ENCODE measurements at regions not wholly inside any gene's neighbourhood (a gene's known extent, or its start where the extent isn't known, plus 50 kb on each side); places are given as distances from the start of the nearest gene placed in this dataset.

GRCh38 chr4:104394406-104395167, 100.1 kb downstream of the CXXC4 start:
- ATAC-seq (no peak), DNase-seq (no peak)
- Histone ChIP-seq H3K4me1 (ENCODE audit: insufficient read depth, low read length) (no peaks in the 10 kb centered on the region), H3K27me3 (ENCODE audit: low read length) (no peaks in the 10 kb centered on the region), H3K4me2 (ENCODE audit: low read length) (no peak overlapping the region), H2AFZ (ENCODE audit: low read length) (no peak overlapping the region), H3K9me3 (ENCODE audit: low read length) (no peaks in the 10 kb centered on the region), H3K9ac (ENCODE audit: low read length) (no peak overlapping the region), H4K20me1 (ENCODE audit: low read length) (no peaks in the 10 kb centered on the region), H3K4me3 (ENCODE audit: low read length) (no peak overlapping the region), H3F3A (ENCODE audit: low read length, unreplicated experiment) (no peaks in the 10 kb centered on the region), H3K9me2 (replicated peaks; ENCODE audit: low read length) (no peaks in the 10 kb centered on the region), H3K36me3 (ENCODE audit: low read depth, low read length) (no peaks in the 10 kb centered on the region), H3K27ac (ENCODE audit: low read length) (no peak overlapping the region), H3K79me2 (ENCODE audit: low read length) (no peaks in the 10 kb centered on the region)
- ChIA-PET CTCF (no interaction called here), POLR2A (ENCODE audit: unreplicated experiment) (interaction anchor here (0.6 kb wide), 1 partner anchor 62 kb away, joined by 4 read pairs; no protein-coding TSS in a partner anchor)
- TF ChIP-seq EZH2 (IDR thresholded peaks at IDR 0.05; ENCODE audit: low read length, unreplicated experiment) (no peak), EZH2phosphoT487 (IDR thresholded peaks at IDR 0.05; ENCODE audit: borderline replicate concordance, low read length) (no peak)
- TF ChIP-seq, protein P1, sequence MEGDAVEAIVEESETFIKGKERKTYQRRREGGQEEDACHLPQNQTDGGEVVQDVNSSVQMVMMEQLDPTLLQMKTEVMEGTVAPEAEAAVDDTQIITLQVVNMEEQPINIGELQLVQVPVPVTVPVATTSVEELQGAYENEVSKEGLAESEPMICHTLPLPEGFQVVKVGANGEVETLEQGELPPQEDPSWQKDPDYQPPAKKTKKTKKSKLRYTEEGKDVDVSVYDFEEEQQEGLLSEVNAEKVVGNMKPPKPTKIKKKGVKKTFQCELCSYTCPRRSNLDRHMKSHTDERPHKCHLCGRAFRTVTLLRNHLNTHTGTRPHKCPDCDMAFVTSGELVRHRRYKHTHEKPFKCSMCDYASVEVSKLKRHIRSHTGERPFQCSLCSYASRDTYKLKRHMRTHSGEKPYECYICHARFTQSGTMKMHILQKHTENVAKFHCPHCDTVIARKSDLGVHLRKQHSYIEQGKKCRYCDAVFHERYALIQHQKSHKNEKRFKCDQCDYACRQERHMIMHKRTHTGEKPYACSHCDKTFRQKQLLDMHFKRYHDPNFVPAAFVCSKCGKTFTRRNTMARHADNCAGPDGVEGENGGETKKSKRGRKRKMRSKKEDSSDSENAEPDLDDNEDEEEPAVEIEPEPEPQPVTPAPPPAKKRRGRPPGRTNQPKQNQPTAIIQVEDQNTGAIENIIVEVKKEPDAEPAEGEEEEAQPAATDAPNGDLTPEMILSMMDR (conservative IDR thresholded peaks at IDR 0.05; ENCODE audit: low read depth, low read length), result no peak
- no TSS peak for BruUV-seq (replicated peaks)
- intact Hi-C loops (cut with micrococcal nuclease), result no loop called here

GRCh38 chr4:104393655-104394324, 100.9 kb downstream of the CXXC4 start:
- ChIA-PET CTCF (no interaction called here), POLR2A (ENCODE audit: unreplicated experiment) (no interaction called here)
- no peak overlapping the region for H3K4me2 ChIP-seq (ENCODE audit: low read length)
- H3K27ac ChIP-seq (ENCODE audit: low read length), result no peak overlapping the region
- no peak overlapping the region for H2AFZ ChIP-seq (ENCODE audit: low read length)
- H4K20me1 ChIP-seq (ENCODE audit: low read length), result no peaks in the 10 kb centered on the region
- H3K36me3 ChIP-seq (ENCODE audit: low read depth, low read length), result no peaks in the 10 kb centered on the region
- no peaks in the 10 kb centered on the region for H3K9me3 ChIP-seq (ENCODE audit: low read length)
- intact Hi-C loops (cut with micrococcal nuclease), result no loop called here
- DNase-seq (no peak), ATAC-seq (no peak)
- no peaks in the 10 kb centered on the region for H3K79me2 ChIP-seq (ENCODE audit: low read length)
- TF ChIP-seq EZH2phosphoT487 (IDR thresholded peaks at IDR 0.05; ENCODE audit: borderline replicate concordance, low read length), result no peak
- TF ChIP-seq, protein P1 (conservative IDR thresholded peaks at IDR 0.05; ENCODE audit: low read depth, low read length), result no peak
- TF ChIP-seq EZH2 (IDR thresholded peaks at IDR 0.05; ENCODE audit: low read length, unreplicated experiment), result no peak
- H3K9me2 ChIP-seq (replicated peaks; ENCODE audit: low read length), result no peaks in the 10 kb centered on the region
- H3K4me1 ChIP-seq (ENCODE audit: insufficient read depth, low read length), result no peaks in the 10 kb centered on the region
- no peak overlapping the region for H3K9ac ChIP-seq (ENCODE audit: low read length)
- H3F3A ChIP-seq (ENCODE audit: low read length, unreplicated experiment), result no peaks in the 10 kb centered on the region
- no peaks in the 10 kb centered on the region for H3K27me3 ChIP-seq (ENCODE audit: low read length)
- BruUV-seq (replicated peaks), result no TSS peak
- H3K4me3 ChIP-seq (ENCODE audit: low read length), result no peak overlapping the region

DNA sequence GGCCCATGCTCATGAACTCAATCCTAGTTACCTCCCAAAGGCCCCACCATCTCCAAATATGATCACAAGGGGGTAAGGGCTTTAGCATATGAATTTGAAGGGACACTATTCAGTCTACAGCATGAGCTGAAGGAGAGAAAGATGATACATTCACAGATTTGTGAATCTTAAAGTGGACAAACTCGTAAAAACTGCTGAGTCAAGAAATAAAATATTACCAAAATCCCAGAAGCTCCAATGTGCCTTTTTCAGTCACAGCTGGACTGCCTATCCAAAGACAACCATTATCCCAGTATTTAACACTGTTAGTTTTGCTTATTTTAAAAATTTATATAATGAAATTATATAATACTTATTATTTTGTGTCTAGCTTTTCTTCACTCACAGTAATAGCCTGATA, 109.0 kb downstream of the CXXC4 start:
- no peaks in the 10 kb centered on the region for H3K27me3 ChIP-seq (ENCODE audit: low read length)
- BruUV-seq (replicated peaks), result no TSS peak
- DNase-seq (no peak), ATAC-seq (no peak)
- no peaks in the 10 kb centered on the region for H4K20me1 ChIP-seq (ENCODE audit: low read length)
- H3K4me1 ChIP-seq (ENCODE audit: insufficient read depth, low read length), result no peaks in the 10 kb centered on the region
- no peaks in the 10 kb centered on the region for H3K9me2 ChIP-seq (replicated peaks; ENCODE audit: low read length)
- ChIA-PET POLR2A (ENCODE audit: unreplicated experiment) (no interaction called here), CTCF (no interaction called here)
- no peak overlapping the region for H3K9ac ChIP-seq (ENCODE audit: low read length)
- H3K36me3 ChIP-seq (ENCODE audit: low read depth, low read length), result no peaks in the 10 kb centered on the region
- no peaks in the 10 kb centered on the region for H3F3A ChIP-seq (ENCODE audit: low read length, unreplicated experiment)
- no peaks in the 10 kb centered on the region for H3K79me2 ChIP-seq (ENCODE audit: low read length)
- H3K27ac ChIP-seq (ENCODE audit: low read length), result no peak overlapping the region
- H3K9me3 ChIP-seq (ENCODE audit: low read length), result no peaks in the 10 kb centered on the region
- H3K4me2 ChIP-seq (ENCODE audit: low read length), result no peak overlapping the region
- H3K4me3 ChIP-seq (ENCODE audit: low read length), result no peak overlapping the region
- intact Hi-C loops (cut with micrococcal nuclease), result no loop called here
- no peak overlapping the region for H2AFZ ChIP-seq (ENCODE audit: low read length)
- TF ChIP-seq, protein P1 (conservative IDR thresholded peaks at IDR 0.05; ENCODE audit: low read depth, low read length), result no peak
- no peak for TF ChIP-seq EZH2phosphoT487 (IDR thresholded peaks at IDR 0.05; ENCODE audit: borderline replicate concordance, low read length)
- TF ChIP-seq EZH2 (IDR thresholded peaks at IDR 0.05; ENCODE audit: low read length, unreplicated experiment), result no peak

All from PC-3 (cell line).